ENCODE measurements at regions not wholly inside any gene's neighbourhood (a gene's known extent, or its start where the extent isn't known, plus 50 kb on each side); places are given as distances from the start of the nearest gene placed in this dataset.

DNA sequence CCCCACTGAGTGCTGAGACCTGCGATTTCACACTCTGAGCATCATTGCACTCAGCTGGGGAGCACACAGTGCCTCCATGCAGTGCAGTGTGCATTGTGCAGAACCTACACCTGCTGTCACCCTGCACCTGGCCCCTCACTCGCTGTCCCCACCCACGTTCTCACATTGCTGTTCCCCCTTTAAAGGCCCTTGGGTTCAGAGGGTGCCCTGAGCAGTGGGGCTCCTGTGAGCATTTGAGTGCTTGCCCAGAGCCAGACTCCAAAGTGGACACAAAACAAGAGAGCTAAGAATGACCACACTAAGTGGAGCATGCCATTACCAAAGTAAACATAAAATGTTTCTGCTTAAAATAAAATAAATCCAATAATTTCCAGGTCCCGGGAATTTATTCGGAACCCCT is 131.0 kb upstream of the CST7 start:
- intact Hi-C loops (cut with micrococcal nuclease; ENCODE audit: unreplicated experiment), result no loop called here
- Histone ChIP-seq H3K4me1 (replicated peaks; ENCODE audit: insufficient read depth) (no peaks in the 10 kb centered on the region), H3K4me3 (no peak overlapping the region), H3F3A (ENCODE audit: insufficient read depth, low read depth) (no peaks in the 10 kb centered on the region), H2AFZ (no peak overlapping the region), H3K4me2 (no peak overlapping the region), H3K27me3 (ENCODE audit: insufficient read depth, low read depth) (0 out of 2 replicates have a peak, but pooled peaks cover 3% of the 10 kb centered on the region), H3K36me3 (ENCODE audit: low read depth) (no peaks in the 10 kb centered on the region), H3K27ac (no peak overlapping the region), H3K9me3 (ENCODE audit: insufficient read depth, low read depth) (no peaks in the 10 kb centered on the region), H4K20me1 (ENCODE audit: insufficient read depth) (no peaks in the 10 kb centered on the region), H3K9me2 (ENCODE audit: insufficient read depth) (no peaks in the 10 kb centered on the region), H3K79me2 (ENCODE audit: low read depth) (no peaks in the 10 kb centered on the region)
- DNase-seq, result no peak
- TF ChIP-seq, protein P1, sequence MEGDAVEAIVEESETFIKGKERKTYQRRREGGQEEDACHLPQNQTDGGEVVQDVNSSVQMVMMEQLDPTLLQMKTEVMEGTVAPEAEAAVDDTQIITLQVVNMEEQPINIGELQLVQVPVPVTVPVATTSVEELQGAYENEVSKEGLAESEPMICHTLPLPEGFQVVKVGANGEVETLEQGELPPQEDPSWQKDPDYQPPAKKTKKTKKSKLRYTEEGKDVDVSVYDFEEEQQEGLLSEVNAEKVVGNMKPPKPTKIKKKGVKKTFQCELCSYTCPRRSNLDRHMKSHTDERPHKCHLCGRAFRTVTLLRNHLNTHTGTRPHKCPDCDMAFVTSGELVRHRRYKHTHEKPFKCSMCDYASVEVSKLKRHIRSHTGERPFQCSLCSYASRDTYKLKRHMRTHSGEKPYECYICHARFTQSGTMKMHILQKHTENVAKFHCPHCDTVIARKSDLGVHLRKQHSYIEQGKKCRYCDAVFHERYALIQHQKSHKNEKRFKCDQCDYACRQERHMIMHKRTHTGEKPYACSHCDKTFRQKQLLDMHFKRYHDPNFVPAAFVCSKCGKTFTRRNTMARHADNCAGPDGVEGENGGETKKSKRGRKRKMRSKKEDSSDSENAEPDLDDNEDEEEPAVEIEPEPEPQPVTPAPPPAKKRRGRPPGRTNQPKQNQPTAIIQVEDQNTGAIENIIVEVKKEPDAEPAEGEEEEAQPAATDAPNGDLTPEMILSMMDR (conservative IDR thresholded peaks at IDR 0.05), result no peak
- no peak for TF ChIP-seq EZH2 (IDR thresholded peaks at IDR 0.05; ENCODE audit: low read depth)
- CTCF ChIA-PET, result no interaction called here
- POLR2A ChIA-PET (ENCODE audit: unreplicated experiment), result interaction anchor here (0.6 kb wide), 1 partner anchor 687 kb away, joined by 3 read pairs; no protein-coding TSS in a partner anchor
- BruUV-seq (replicated peaks), result no TSS peak

GRCh38 chr20:24819331-24819965 is 129.6 kb upstream of the CST7 start:
- H3K4me3 ChIP-seq, result no peak overlapping the region
- H3K4me2 ChIP-seq, result no peak overlapping the region
- no TSS peak for BruUV-seq (replicated peaks)
- no peaks in the 10 kb centered on the region for H3K79me2 ChIP-seq (ENCODE audit: low read depth)
- TF ChIP-seq EZH2 (IDR thresholded peaks at IDR 0.05; ENCODE audit: low read depth), result no peak
- TF ChIP-seq, protein P1 (conservative IDR thresholded peaks at IDR 0.05), result no peak
- H3K27ac ChIP-seq, result no peak overlapping the region
- H3K36me3 ChIP-seq (ENCODE audit: low read depth), result no peaks in the 10 kb centered on the region
- H2AFZ ChIP-seq, result no peak overlapping the region
- no peaks in the 10 kb centered on the region for H3K4me1 ChIP-seq (replicated peaks; ENCODE audit: insufficient read depth)
- ChIA-PET POLR2A (ENCODE audit: unreplicated experiment) (no interaction called here), CTCF (no interaction called here)
- H3K27me3 ChIP-seq (ENCODE audit: insufficient read depth, low read depth), result 0 out of 2 replicates have a peak, but pooled peaks cover 3% of the 10 kb centered on the region
- no peak for DNase-seq
- no peaks in the 10 kb centered on the region for H4K20me1 ChIP-seq (ENCODE audit: insufficient read depth)
- no peaks in the 10 kb centered on the region for H3K9me2 ChIP-seq (ENCODE audit: insufficient read depth)
- H3K9me3 ChIP-seq (ENCODE audit: insufficient read depth, low read depth), result no peaks in the 10 kb centered on the region
- no peaks in the 10 kb centered on the region for H3F3A ChIP-seq (ENCODE audit: insufficient read depth, low read depth)
- intact Hi-C loops (cut with micrococcal nuclease; ENCODE audit: unreplicated experiment), result no loop called here

DNA sequence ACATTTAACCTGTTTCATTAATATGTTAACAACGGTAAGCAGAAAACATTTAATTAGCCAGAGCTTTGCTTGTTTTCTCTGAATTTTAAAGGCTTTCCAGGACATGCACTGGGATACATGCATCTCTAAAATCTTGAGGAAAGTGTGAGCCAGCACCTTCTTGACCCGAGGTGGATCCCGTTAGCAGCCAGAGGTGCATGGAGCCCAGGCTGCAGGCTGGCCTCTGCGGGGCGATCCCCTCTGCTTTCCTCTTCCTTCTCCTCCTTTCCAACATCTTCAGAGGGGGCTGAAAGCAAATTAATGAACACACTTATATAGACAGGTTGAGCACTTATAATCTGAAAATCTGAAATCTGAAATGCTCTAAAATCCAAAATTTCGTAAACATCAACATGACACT is 128.7 kb upstream of the CST7 start:
- H2AFZ ChIP-seq, result no peak overlapping the region
- no peaks in the 10 kb centered on the region for H3K9me2 ChIP-seq (ENCODE audit: insufficient read depth)
- H3K79me2 ChIP-seq (ENCODE audit: low read depth), result no peaks in the 10 kb centered on the region
- ChIA-PET CTCF (no interaction called here), POLR2A (ENCODE audit: unreplicated experiment) (no interaction called here)
- no peak overlapping the region for H3K4me2 ChIP-seq
- H3K4me1 ChIP-seq (replicated peaks; ENCODE audit: insufficient read depth), result no peaks in the 10 kb centered on the region
- no peaks in the 10 kb centered on the region for H3K9me3 ChIP-seq (ENCODE audit: insufficient read depth, low read depth)
- H3K27me3 ChIP-seq (ENCODE audit: insufficient read depth, low read depth), result 0 out of 2 replicates have a peak, but pooled peaks cover 3% of the 10 kb centered on the region
- no peaks in the 10 kb centered on the region for H4K20me1 ChIP-seq (ENCODE audit: insufficient read depth)
- no peak for DNase-seq
- no peaks in the 10 kb centered on the region for H3K36me3 ChIP-seq (ENCODE audit: low read depth)
- no peak overlapping the region for H3K27ac ChIP-seq
- no TSS peak for BruUV-seq (replicated peaks)
- TF ChIP-seq, protein P1 (conservative IDR thresholded peaks at IDR 0.05), result no peak
- TF ChIP-seq EZH2 (IDR thresholded peaks at IDR 0.05; ENCODE audit: low read depth), result no peak
- H3K4me3 ChIP-seq, result no peak overlapping the region
- intact Hi-C loops (cut with micrococcal nuclease; ENCODE audit: unreplicated experiment), result no loop called here
- H3F3A ChIP-seq (ENCODE audit: insufficient read depth, low read depth), result no peaks in the 10 kb centered on the region

All from PC-9 (cell line).